HG02970 (cell line): ENCODE measurements at regions not wholly inside any gene's neighbourhood (a gene's known extent, or its start where the extent isn't known, plus 50 kb on each side); places are given as distances from the start of the nearest gene placed in this dataset.

Source experiments
- ATAC-seq: cut with Tn5 transposase; IDR thresholded peaks from one replicate; pipeline ENCODE4 v1.9.1; 2021; ENCODE audit warnings: mild to moderate bottlenecking, moderate library complexity, moderate number of reproducible peaks; ENCODE audit not compliant: unreplicated experiment, low FRiP score

GRCh38 chr15:70494517-70494851, 268.9 kb downstream of the UACA start:
- ATAC-seq: no peak

- ATAC-seq: no peak
Observed at GRCh38 chr15:70493787-70494516, 269.4 kb downstream of the UACA start.

DNA sequence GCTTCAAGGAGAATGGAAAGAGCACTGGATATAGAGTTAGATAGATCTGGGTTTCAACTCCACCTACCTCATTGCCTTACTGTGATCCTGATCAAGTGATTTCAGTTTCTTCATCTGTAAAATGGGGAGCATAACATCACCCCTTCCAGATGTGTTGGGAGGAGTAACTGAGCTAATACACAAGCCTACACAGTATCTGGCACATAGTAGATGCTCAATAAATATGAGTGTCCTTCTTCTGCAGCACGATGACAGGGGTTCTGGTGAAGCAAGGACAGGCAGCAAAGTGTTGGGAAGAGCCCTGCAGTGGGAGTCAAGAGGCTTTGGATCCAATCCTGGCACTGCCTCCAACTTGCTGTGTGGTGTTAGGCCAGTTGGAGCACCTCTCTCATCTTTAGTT, 270.0 kb downstream of the UACA start:
- ATAC-seq: no peak

- ATAC-seq: no peak
Observed at GRCh38 chr15:70492240-70493177, 270.8 kb downstream of the UACA start.

DNA sequence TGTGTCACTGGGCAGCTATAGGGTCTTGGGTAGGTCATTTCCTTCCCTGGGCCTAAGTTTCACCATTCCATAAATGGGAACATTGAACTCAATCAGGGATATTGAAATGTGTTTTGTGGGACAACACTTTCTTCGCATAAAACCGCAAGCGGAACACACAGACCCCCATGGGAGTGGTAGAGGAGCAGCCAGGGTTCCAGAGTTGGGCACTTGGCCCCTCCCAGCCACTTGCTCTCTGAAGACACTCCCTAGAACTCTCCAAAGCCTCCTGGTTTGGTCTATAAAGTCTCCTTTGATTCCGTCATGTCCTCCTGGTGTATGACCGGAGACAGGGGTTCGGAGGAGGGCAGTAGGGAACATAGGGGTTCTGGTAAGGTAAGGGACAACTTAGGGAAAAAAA, 271.7 kb downstream of the UACA start:
- no peak for ATAC-seq

DNA sequence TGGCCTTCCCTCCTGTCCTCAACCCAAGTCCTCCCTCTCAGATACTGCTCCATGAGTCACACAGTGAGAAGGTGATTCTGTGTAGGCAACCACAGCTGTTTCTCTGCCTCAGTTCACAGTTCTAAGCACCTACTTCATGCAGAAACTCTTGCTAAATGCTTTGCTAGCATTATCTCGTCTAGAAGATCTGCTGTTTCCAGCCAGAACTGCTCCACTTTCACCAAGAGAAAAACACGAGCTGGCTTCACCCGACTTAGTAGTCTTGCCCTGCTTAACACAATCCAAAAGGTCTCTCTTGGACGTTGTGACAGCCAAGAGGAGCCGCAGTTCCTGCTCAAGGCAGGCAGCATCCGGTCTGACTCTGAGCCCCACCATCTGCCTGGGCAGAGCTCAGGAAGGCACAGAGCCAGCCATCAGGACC, 272.1 kb downstream of the UACA start:
- no peak for ATAC-seq

DNA sequence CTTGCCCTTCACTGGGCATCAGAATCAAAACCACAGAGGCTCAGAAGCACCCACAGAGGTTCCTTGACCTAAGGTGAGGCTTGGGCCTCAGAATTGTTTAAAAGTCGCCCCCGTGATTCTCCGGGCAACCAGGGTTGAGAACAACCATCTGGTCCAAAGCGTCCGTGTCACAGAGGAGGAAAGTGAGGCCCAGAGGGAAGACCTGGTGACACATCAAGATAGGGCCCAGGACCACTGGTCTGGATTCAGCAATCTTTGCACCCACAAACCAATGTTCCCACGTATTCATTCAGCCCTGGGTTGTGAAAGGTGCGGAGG, 272.6 kb downstream of the UACA start:
- no peak for ATAC-seq

DNA sequence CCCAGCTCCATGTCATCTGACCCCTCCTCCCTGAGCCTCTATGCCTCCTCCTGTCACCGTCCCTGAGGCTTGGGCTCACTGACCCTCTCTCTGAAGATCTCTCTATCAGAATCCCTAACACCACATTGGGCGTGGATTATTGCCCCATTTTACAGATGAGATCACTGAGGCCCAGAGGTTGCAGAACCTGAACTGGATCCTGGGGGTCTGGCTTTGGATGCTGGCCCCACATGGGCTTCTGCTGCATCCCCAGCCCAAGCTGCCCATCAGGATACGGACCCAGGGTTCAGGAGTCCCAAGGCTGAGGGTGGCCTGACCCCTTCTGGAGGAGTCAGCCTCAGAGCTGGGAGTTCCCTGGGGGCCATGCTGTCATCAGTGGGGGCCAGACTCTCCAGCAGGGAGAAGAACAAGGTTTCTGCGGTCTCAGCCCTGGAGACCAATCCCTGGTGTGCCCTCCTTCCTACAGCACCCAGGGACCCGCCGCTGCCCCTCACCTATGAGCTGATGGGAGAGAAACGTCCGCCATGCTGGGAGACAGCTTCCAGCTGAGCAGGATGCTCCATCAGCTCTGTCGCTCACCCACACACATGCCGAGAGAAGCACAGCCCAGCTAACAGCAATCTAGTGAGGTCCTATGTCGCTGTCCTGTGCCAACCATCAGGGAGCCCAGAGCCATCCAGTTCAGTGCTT, 273.1 kb downstream of the UACA start:
- no peak for ATAC-seq

- ATAC-seq: no peak
Observed at GRCh38 chr15:70488941-70489848, 274.2 kb downstream of the UACA start.

GRCh38 chr15:70488002-70488605, 275.3 kb downstream of the UACA start:
- ATAC-seq: no peak

DNA sequence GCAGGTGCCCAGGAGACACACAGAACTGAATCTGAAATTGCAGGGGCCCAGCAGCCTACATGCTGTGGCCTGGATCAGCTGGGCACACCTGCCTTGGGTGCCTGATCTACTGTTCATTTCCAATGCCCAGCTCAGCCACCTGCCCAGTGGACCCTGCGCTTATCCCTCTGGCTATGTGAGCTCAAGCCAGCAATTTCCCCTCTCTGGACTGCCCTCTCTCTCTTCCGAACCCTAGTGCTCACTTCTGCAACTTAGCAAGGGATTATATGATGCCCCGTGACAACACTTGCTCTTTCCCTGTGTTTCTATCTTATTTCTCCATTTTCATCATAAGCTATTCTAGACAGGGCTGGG, 276.0 kb downstream of the UACA start:
- ATAC-seq: no peak

DNA sequence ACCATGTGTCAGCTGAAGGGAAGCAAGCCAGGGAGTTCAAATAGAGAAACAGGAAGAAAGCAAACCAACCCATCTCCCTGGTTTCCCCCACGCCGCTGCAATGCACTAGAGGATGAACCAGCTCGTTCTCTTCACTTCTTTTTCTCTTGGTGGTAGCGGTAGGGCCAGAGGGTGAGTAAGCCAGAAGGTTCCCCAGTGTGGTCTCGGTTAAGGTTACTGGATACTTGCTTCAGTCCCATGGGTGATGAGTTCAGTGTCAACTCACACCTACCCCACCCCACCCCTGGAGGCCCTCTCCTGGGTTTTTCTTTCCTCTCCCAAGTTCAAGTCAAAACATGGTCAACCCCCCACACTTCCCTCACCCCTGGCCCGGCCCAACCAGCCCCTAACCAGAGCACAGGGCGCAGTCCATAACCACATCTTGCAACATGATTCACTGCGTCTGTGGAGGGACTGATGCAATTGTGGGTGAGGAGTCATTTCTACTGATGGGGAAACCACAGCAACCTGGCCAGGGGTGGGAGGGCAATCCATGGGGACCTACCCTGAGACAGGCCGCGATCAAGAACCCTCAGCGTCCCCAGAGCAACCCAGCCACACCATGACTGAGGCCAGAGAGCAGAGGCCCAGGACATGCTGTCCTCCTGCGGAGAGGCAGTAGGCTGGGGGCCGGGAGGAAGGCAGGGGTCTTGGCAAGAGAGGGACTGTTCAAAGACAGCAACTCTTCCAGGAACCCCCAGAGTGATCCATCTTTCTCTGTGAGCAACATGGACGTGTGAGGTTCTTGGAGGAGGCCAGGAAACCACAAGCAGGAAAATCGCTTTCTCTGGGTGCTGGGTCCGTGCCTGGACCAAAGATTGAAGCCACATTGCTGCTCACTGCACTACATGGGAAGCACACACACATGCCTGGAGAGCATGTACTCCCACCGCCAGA, 276.6 kb downstream of the UACA start:
- ATAC-seq: peak; percentile 59

DNA sequence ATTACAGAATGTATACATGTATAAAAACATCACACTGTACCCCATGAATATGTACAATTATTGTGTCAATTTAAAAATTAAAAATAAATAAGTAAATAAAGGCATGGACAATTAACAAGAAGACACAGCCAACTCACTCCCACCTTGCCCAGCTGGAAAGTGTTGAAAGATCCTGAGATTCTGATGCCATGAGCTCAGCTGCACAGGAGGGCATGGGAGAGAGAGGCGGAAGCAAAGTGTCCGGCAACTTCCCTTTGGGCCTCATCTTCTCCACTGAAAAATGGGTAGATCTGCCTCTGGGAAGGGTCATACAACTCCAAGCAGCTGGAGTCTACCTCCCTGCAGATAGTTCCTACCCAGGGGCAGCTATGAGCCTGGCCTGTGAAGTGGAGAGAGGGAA, 277.3 kb downstream of the UACA start:
- ATAC-seq: no peak

- ATAC-seq: no peak
Observed at GRCh38 chr15:70484993-70485392, 278.4 kb downstream of the UACA start.

DNA sequence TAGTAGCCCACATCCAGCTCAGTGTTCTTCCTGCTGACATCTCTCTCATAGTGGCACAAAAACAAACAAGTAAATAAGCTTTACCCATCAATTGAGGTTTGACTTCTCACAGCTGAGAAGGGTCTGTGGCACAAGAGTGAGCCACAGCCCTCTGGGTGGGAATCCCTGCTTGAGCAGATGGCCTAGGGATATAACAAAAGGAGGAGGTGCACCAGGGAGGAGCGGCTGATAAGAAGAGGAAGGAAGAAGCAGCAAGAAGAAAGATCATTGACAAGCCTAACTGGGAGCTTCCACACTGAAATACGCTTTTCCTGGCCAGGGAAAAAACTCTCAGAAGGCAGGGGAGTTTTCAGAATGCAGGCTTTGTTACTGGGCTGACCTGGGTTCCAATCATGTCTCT, 279.8 kb downstream of the UACA start:
- ATAC-seq: no peak

- no peak for ATAC-seq
Observed at GRCh38 chr15:70480196-70480856, 283.0 kb downstream of the UACA start.

- no peak for ATAC-seq
Observed at GRCh38 chr15:70479785-70480184, 283.6 kb downstream of the UACA start.

GRCh38 chr15:70479056-70479455, 284.3 kb downstream of the UACA start:
- ATAC-seq: no peak
